Thymus (tissue), 11 donors: ENCODE measurements at regions not wholly inside any gene's neighbourhood (a gene's known extent, or its start where the extent isn't known, plus 50 kb on each side); places are given as distances from the start of the nearest gene placed in this dataset.
"Not testable (repeated sequence)": the region's sequence is repeated elsewhere in the genome, so short reads cannot be mapped to it uniquely, and the experiment has no call there.

Experiments
- DNase-seq, 9 donors: peaks; one replicate each; pipeline ENCODE4 v3.0.0-alpha.2; 2013; ENCODE audit warnings: low spot score in 9 of 9, low read depth in 6 of 9, missing footprints in 1 of 9
- H3K27ac ChIP-seq, 2 donors: one replicate each; pipeline ENCODE4 v1.5.1; 2013; ENCODE audit warnings: control low read depth in 1 of 2, low read depth in 1 of 2, low read length in 1 of 2, mild to moderate bottlenecking in 1 of 2, moderate library complexity in 1 of 2
- H3K27me3 ChIP-seq, 2 donors: one replicate each; pipeline ENCODE4 v1.5.1; 2013; ENCODE audit warnings: low read length in 1 of 2; ENCODE audit not compliant: control insufficient read depth in 2 of 2, insufficient read depth in 1 of 2
- H3K36me3 ChIP-seq, 2 donors: one replicate each; pipeline ENCODE4 v1.5.1; 2013; ENCODE audit warnings: low read length in 1 of 2, mild to moderate bottlenecking in 1 of 2, moderate library complexity in 1 of 2; ENCODE audit not compliant: control insufficient read depth in 2 of 2, insufficient read depth in 2 of 2
- H3K4me1 ChIP-seq, 2 donors: one replicate each; pipeline ENCODE4 v1.5.1; 2013; ENCODE audit warnings: low read length in 2 of 2; ENCODE audit not compliant: control insufficient read depth in 2 of 2, insufficient read depth in 2 of 2
- H3K4me3 ChIP-seq, 2 donors: one replicate each; pipeline ENCODE4 v1.5.1; 2013; ENCODE audit warnings: low read length in 2 of 2, control low read depth in 1 of 2, mild to moderate bottlenecking in 1 of 2
- H3K9me3 ChIP-seq, 2 donors: one replicate each; pipeline ENCODE4 v1.5.1; 2013; ENCODE audit warnings: low read length in 1 of 2, mild to moderate bottlenecking in 1 of 2; ENCODE audit not compliant: control insufficient read depth in 2 of 2, insufficient read depth in 1 of 2
- WGBS: extraction: QIAGEN DNeasy Blood & Tissue Kit; methylation state at CpG from one replicate; pipeline ENCODE4 v1.1.7; 2013; 5-methylcytosine and 5-hydroxymethylcytosine counted together
- donor health status: healthy.

GRCh38 chr12:63006536-63006935 lies 71.6 kb upstream of the PPM1H start:
- Histone ChIP-seq H3K9me3 (no peaks in the 10 kb centered on the region), H3K4me1 (no peaks in the 10 kb centered on the region)
- 80% methylated on average over 4 of the region's 4 CpGs for WGBS

GRCh38 chr12:63005382-63005781 lies 70.4 kb upstream of the PPM1H start:
- Histone ChIP-seq H3K4me1 (no peaks in the 10 kb centered on the region), H3K27ac (no peak overlapping the region), H3K36me3 (no peaks in the 10 kb centered on the region), H3K27me3 (no peaks in the 10 kb centered on the region), H3K4me3 (no peak overlapping the region), H3K9me3 (no peaks in the 10 kb centered on the region)
- no peak for DNase-seq

More at GRCh38 chr12:63006536-63006935, 71.6 kb upstream of the PPM1H start:
- no peak overlapping the region for H3K4me3 ChIP-seq
- H3K27me3 ChIP-seq, result no peaks in the 10 kb centered on the region
- no peak for DNase-seq
- H3K27ac ChIP-seq, result no peak overlapping the region
- no peaks in the 10 kb centered on the region for H3K36me3 ChIP-seq

- Histone ChIP-seq H3K4me1 (no peaks in the 10 kb centered on the region), H3K9me3 (no peaks in the 10 kb centered on the region), H3K4me3 (no peak overlapping the region), H3K27me3 (no peaks in the 10 kb centered on the region), H3K27ac (no peak overlapping the region), H3K36me3 (no peaks in the 10 kb centered on the region)
- WGBS, result 98% methylated on average over 22 of the region's 22 CpGs
- DNase-seq, result no peak
Measured at GRCh38 chr12:63003223-63003819, 68.4 kb upstream of the PPM1H start.

- not testable (repeated sequence) for DNase-seq, H3K4me1 ChIP-seq, H3K27me3 ChIP-seq, H3K4me3 ChIP-seq, H3K27ac ChIP-seq, H3K9me3 ChIP-seq, H3K36me3 ChIP-seq
- WGBS, result 50% methylated on average over 2 of the region's 2 CpGs
Measured at GRCh38 chr12:63002059-63002458, 67.1 kb upstream of the PPM1H start.

- Histone ChIP-seq H3K4me3 (no peak overlapping the region), H3K27ac (no peak overlapping the region), H3K27me3 (no peaks in the 10 kb centered on the region), H3K9me3 (no peaks in the 10 kb centered on the region), H3K36me3 (no peaks in the 10 kb centered on the region), H3K4me1 (no peaks in the 10 kb centered on the region)
- no peak for DNase-seq
- WGBS, result 100% methylated on average over 1 of the region's 1 CpG
Measured at GRCh38 chr12:62998454-62998853, 63.5 kb upstream of the PPM1H start.

- no peak for DNase-seq
- Histone ChIP-seq H3K4me1 (no peaks in the 10 kb centered on the region), H3K9me3 (no peaks in the 10 kb centered on the region), H3K4me3 (no peak overlapping the region), H3K27me3 (no peaks in the 10 kb centered on the region), H3K36me3 (no peaks in the 10 kb centered on the region), H3K27ac (no peak overlapping the region)
Measured at GRCh38 chr12:62995097-62995496, 60.1 kb upstream of the PPM1H start.

- Histone ChIP-seq H3K27ac (no peak overlapping the region), H3K9me3 (no peaks in the 10 kb centered on the region), H3K36me3 (no peaks in the 10 kb centered on the region), H3K4me3 (no peak overlapping the region), H3K27me3 (no peaks in the 10 kb centered on the region), H3K4me1 (no peaks in the 10 kb centered on the region)
- WGBS, result 45% methylated on average over 2 of the region's 2 CpGs
- DNase-seq, result no peak
Measured at GRCh38 chr12:62986844-62987243, 51.9 kb upstream of the PPM1H start.
